ENCODE measurements at regions not wholly inside any gene's neighbourhood (a gene's known extent, or its start where the extent isn't known, plus 50 kb on each side); places are given as distances from the start of the nearest gene placed in this dataset.

DNA sequence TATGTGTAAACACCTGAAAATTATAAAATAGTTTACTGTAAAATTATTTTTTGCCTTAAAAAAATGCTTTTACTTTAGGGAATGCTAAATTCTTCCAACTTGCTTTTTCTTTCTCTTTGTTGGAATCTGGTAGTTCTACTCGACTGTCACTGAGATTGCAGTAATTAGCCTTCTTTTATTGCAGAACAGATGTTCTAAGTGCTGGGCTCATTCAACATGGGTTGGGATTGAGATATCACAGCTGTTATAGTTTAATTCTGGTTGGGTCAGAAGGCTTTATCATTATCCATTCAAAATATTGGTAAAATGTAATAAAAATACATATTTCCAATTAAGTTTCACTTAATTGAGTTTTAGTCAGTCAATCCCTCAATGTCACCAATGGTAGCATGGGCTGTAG, 686.7 kb downstream of the CDH18 start:
- peaks cover 2% of the 10 kb centered on the region; the same call in 1 of the 2 replicates for H3K9me3 ChIP-seq (ENCODE audit: control insufficient read depth, insufficient read depth, low read length)
- ATAC-seq (ENCODE audit: low read depth) (no peak), DNase-seq (no peak)
- no peak overlapping the region for H4K91ac ChIP-seq (ENCODE audit: insufficient read depth, low read depth, low read length)
- ChIA-PET POLR2A (ENCODE audit: unreplicated experiment) (no interaction called here), CTCF (no interaction called here)
- no peak overlapping the region for H2BK5ac ChIP-seq (ENCODE audit: low read depth, low read length, poor library complexity, severe bottlenecking)
- TF ChIP-seq RFX5 (IDR thresholded peaks at IDR 0.05; ENCODE audit: low read depth, low read length): no peak
- TF ChIP-seq MAZ (IDR thresholded peaks at IDR 0.05; ENCODE audit: borderline replicate concordance, low read depth, low read length): no peak
- TF ChIP-seq, protein P1, sequence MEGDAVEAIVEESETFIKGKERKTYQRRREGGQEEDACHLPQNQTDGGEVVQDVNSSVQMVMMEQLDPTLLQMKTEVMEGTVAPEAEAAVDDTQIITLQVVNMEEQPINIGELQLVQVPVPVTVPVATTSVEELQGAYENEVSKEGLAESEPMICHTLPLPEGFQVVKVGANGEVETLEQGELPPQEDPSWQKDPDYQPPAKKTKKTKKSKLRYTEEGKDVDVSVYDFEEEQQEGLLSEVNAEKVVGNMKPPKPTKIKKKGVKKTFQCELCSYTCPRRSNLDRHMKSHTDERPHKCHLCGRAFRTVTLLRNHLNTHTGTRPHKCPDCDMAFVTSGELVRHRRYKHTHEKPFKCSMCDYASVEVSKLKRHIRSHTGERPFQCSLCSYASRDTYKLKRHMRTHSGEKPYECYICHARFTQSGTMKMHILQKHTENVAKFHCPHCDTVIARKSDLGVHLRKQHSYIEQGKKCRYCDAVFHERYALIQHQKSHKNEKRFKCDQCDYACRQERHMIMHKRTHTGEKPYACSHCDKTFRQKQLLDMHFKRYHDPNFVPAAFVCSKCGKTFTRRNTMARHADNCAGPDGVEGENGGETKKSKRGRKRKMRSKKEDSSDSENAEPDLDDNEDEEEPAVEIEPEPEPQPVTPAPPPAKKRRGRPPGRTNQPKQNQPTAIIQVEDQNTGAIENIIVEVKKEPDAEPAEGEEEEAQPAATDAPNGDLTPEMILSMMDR (conservative IDR thresholded peaks at IDR 0.05; ENCODE audit: low read depth, low read length): no peak
- no peak for TF ChIP-seq CEBPB (IDR thresholded peaks at IDR 0.05; ENCODE audit: low read depth, low read length)
- TF ChIP-seq CHD1 (IDR thresholded peaks at IDR 0.05; ENCODE audit: low read depth, low read length): no peak
- TF ChIP-seq NFE2L2 (IDR thresholded peaks at IDR 0.05; ENCODE audit: low read depth, low read length): no peak
- TF ChIP-seq SMC3 (IDR thresholded peaks at IDR 0.05; ENCODE audit: low read depth, low read length): no peak
- TF ChIP-seq POLR2A (IDR thresholded peaks at IDR 0.05; ENCODE audit: low read depth, low read length): no peak
- TF ChIP-seq BHLHE40 (IDR thresholded peaks at IDR 0.05; ENCODE audit: low read depth, low read length): no peak
- TF ChIP-seq RAD21 (IDR thresholded peaks at IDR 0.05; ENCODE audit: low read length): no peak
- no peak for TF ChIP-seq FOS (IDR thresholded peaks at IDR 0.05; ENCODE audit: low read depth, low read length)
- TF ChIP-seq RCOR1 (IDR thresholded peaks at IDR 0.05; ENCODE audit: insufficient replicate concordance, low read length): no peak
- TF ChIP-seq MAFK (IDR thresholded peaks at IDR 0.05; ENCODE audit: low read depth, low read length): no peak
- no peak for TF ChIP-seq MXI1 (IDR thresholded peaks at IDR 0.05; ENCODE audit: borderline replicate concordance, low read depth, low read length)
- TF ChIP-seq, protein P2, sequence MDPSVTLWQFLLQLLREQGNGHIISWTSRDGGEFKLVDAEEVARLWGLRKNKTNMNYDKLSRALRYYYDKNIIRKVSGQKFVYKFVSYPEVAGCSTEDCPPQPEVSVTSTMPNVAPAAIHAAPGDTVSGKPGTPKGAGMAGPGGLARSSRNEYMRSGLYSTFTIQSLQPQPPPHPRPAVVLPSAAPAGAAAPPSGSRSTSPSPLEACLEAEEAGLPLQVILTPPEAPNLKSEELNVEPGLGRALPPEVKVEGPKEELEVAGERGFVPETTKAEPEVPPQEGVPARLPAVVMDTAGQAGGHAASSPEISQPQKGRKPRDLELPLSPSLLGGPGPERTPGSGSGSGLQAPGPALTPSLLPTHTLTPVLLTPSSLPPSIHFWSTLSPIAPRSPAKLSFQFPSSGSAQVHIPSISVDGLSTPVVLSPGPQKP (IDR thresholded peaks at IDR 0.05; ENCODE audit: borderline replicate concordance, low read depth, low read length): no peak
- TF ChIP-seq, protein P3, sequence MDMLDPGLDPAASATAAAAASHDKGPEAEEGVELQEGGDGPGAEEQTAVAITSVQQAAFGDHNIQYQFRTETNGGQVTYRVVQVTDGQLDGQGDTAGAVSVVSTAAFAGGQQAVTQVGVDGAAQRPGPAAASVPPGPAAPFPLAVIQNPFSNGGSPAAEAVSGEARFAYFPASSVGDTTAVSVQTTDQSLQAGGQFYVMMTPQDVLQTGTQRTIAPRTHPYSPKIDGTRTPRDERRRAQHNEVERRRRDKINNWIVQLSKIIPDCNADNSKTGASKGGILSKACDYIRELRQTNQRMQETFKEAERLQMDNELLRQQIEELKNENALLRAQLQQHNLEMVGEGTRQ (IDR thresholded peaks at IDR 0.05; ENCODE audit: low read depth, low read length): no peak
- no peaks in the 10 kb centered on the region for H4K20me1 ChIP-seq (ENCODE audit: insufficient read depth, low read length)
- no peak overlapping the region for H2AFZ ChIP-seq (replicated peaks; ENCODE audit: low read length, poor library complexity)
- H3K56ac ChIP-seq (ENCODE audit: extremely low read depth, insufficient read depth, low read length): no peak overlapping the region
- H3K18ac ChIP-seq (ENCODE audit: low read depth, low read length): no peak overlapping the region
- H3K23ac ChIP-seq (ENCODE audit: low read depth, low read length): no peak overlapping the region
- in situ Hi-C loops (cut with MboI; ENCODE audit: low sequenced_read_pairs): no loop called here
- H2BK15ac ChIP-seq (ENCODE audit: low read depth, low read length): no peak overlapping the region
- no peak overlapping the region for H3K4ac ChIP-seq (ENCODE audit: low read depth, low read length)
- no peaks in the 10 kb centered on the region for H3K36me3 ChIP-seq (ENCODE audit: control insufficient read depth, insufficient read depth, low read length)
- H2AK5ac ChIP-seq (ENCODE audit: low read depth, low read length): no peak overlapping the region
- H2AK9ac ChIP-seq (replicated peaks; ENCODE audit: low read depth, low read length, poor library complexity): no peak overlapping the region
- no peak overlapping the region for H4K8ac ChIP-seq (ENCODE audit: low read depth in 2 of 2, low read length in 2 of 2)
- H3K14ac ChIP-seq (replicated peaks; ENCODE audit: low read depth, low read length): no peak overlapping the region
- WGBS, 2 experiments (ENCODE audit: extremely low coverage in 2 of 2, insufficient read length in 1 of 2): no CpG with 5 or more reads among the region's 1 CpG
- dilution Hi-C loops (cut with HindIII; ENCODE audit: low sequenced_read_pairs, unreplicated experiment): no loop called here
- H3K4me1 ChIP-seq (ENCODE audit: control insufficient read depth, insufficient read depth, low read length): no peaks in the 10 kb centered on the region
- no peak overlapping the region for H3K4me2 ChIP-seq (ENCODE audit: low read depth, low read length)
- no peak overlapping the region for H3K9ac ChIP-seq (ENCODE audit: low read depth, low read length)
- H3K27me3 ChIP-seq (ENCODE audit: control insufficient read depth, insufficient read depth, low read length): no peaks in the 10 kb centered on the region
- H3K4me3 ChIP-seq (ENCODE audit: insufficient read depth, low read depth, low read length): no peak overlapping the region
- H2BK120ac ChIP-seq (ENCODE audit: low read depth, low read length): no peak overlapping the region
- no peak overlapping the region for H3K27ac ChIP-seq (ENCODE audit: insufficient read depth, low read length)
- no peak overlapping the region for H4K5ac ChIP-seq (ENCODE audit: low read depth, low read length)
- intact Hi-C loops (cut with micrococcal nuclease): no loop called here
- no peaks in the 10 kb centered on the region for H3K9me1 ChIP-seq (ENCODE audit: insufficient read depth, low read length)
- H2BK20ac ChIP-seq (ENCODE audit: low read depth, low read length): no peak overlapping the region
- BruUV-seq (replicated peaks): no TSS peak
- no peaks in the 10 kb centered on the region for H3K79me1 ChIP-seq (ENCODE audit: low read depth in 1 of 2, low read length in 2 of 2)

Data from IMR-90 (cell line).